Endodermal cell (in vitro differentiated cells): ENCODE measurements at regions not wholly inside any gene's neighbourhood (a gene's known extent, or its start where the extent isn't known, plus 50 kb on each side); places are given as distances from the start of the nearest gene placed in this dataset.

Experiments used
- DNase-seq: peaks from one replicate; pipeline ENCODE4 v3.0.0-alpha.2; 2017
- H3K27ac ChIP-seq: 2 replicates; pipeline ENCODE4 v1.5.1; 2013; ENCODE audit warnings: mild to moderate bottlenecking, low read depth, low read length, moderate library complexity
- H3K27me3 ChIP-seq: 2 replicates; pipeline ENCODE4 v1.6.1; 2013; ENCODE audit warnings: mild to moderate bottlenecking, low read length, moderate library complexity; ENCODE audit not compliant: insufficient read depth, control insufficient read depth, poor library complexity, severe bottlenecking
- H3K36me3 ChIP-seq: 2 replicates; pipeline ENCODE4 v1.7.0; 2013; ENCODE audit warnings: mild to moderate bottlenecking, low read length, moderate library complexity; ENCODE audit not compliant: control insufficient read depth, insufficient read depth
- H3K4me1 ChIP-seq: one replicate; pipeline ENCODE4 v1.7.0; 2013; ENCODE audit warnings: low read length; ENCODE audit not compliant: control insufficient read depth, insufficient read depth
- H3K4me3 ChIP-seq: 2 replicates; pipeline ENCODE4 v1.5.1; 2013; ENCODE audit warnings: mild to moderate bottlenecking, low read length, moderate library complexity
- H3K9ac ChIP-seq: 2 replicates; pipeline ENCODE4 v1.6.1; 2013; ENCODE audit warnings: mild to moderate bottlenecking, low read length, moderate library complexity; ENCODE audit not compliant: poor library complexity, severe bottlenecking; ENCODE audit errors: extremely low read depth
- H3K9me3 ChIP-seq: 2 replicates; pipeline ENCODE4 v1.6.1; 2013; ENCODE audit warnings: mild to moderate bottlenecking, low read length, moderate library complexity; ENCODE audit not compliant: control insufficient read depth
- H3K27ac Mint-ChIP-seq: 2 replicates; pipeline ENCODE4 v1.8.0; 2020; ENCODE audit warnings: mixed read lengths
- H3K27me3 Mint-ChIP-seq: 2 replicates; pipeline ENCODE4 v1.8.0; 2021; ENCODE audit warnings: mild to moderate bottlenecking, mixed read lengths; ENCODE audit not compliant: insufficient read depth
- H3K36me3 Mint-ChIP-seq: 2 replicates; pipeline ENCODE4 v1.8.0; 2020; ENCODE audit warnings: low read depth, mixed read lengths
- H3K4me1 Mint-ChIP-seq: 2 replicates; pipeline ENCODE4 v1.8.0; 2020; ENCODE audit warnings: mixed read lengths
- H3K4me3 Mint-ChIP-seq: 2 replicates; pipeline ENCODE4 v1.8.0; 2020; ENCODE audit warnings: mild to moderate bottlenecking, moderate library complexity, mixed read lengths
- H3K9me3 Mint-ChIP-seq: 2 replicates; pipeline ENCODE4 v1.8.0; 2020; ENCODE audit warnings: mild to moderate bottlenecking, mixed read lengths
- WGBS, 2 experiments: methylation state at CpG; one replicate each; pipeline versions ENCODE4 v1.1.5 to v1.1.7; 2013; ENCODE audit warnings: missing lambda C conversion rate in 2 of 2, mixed read lengths in 1 of 2; ENCODE audit not compliant: insufficient coverage in 1 of 2, insufficient read length in 1 of 2; 5-methylcytosine and 5-hydroxymethylcytosine counted together
- TF ChIP-seq, protein P1 (sequence below): fragments of 200-600 bp; sonication (generic); conservative IDR thresholded peaks from 2 replicates; pipeline ENCODE4 v1.5.0; 2021; ENCODE audit warnings: antibody characterized with exemption, mild to moderate bottlenecking

GRCh38 chr4:26163425-26164362, 157.1 kb upstream of the RBPJ start:
- Histone ChIP-seq H3K9ac (no peak overlapping the region), H3K4me3 (no peak overlapping the region), H3K36me3 (no peaks in the 10 kb centered on the region), H3K9me3 (no peaks in the 10 kb centered on the region), H3K27ac (no peak overlapping the region), H3K4me1 (no peaks in the 10 kb centered on the region), H3K27me3 (no peaks in the 10 kb centered on the region)
- no peaks in the 10 kb centered on the region for H3K36me3 Mint-ChIP-seq
- H3K4me3 Mint-ChIP-seq: no peak overlapping the region
- TF ChIP-seq, protein P1, sequence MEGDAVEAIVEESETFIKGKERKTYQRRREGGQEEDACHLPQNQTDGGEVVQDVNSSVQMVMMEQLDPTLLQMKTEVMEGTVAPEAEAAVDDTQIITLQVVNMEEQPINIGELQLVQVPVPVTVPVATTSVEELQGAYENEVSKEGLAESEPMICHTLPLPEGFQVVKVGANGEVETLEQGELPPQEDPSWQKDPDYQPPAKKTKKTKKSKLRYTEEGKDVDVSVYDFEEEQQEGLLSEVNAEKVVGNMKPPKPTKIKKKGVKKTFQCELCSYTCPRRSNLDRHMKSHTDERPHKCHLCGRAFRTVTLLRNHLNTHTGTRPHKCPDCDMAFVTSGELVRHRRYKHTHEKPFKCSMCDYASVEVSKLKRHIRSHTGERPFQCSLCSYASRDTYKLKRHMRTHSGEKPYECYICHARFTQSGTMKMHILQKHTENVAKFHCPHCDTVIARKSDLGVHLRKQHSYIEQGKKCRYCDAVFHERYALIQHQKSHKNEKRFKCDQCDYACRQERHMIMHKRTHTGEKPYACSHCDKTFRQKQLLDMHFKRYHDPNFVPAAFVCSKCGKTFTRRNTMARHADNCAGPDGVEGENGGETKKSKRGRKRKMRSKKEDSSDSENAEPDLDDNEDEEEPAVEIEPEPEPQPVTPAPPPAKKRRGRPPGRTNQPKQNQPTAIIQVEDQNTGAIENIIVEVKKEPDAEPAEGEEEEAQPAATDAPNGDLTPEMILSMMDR: no peak
- H3K9me3 Mint-ChIP-seq: no peaks in the 10 kb centered on the region
- WGBS, 2 experiments: 80 to 93% methylated on average over 4 to 9 of the region's 9 CpGs
- no peak for DNase-seq
- no peaks in the 10 kb centered on the region for H3K27me3 Mint-ChIP-seq
- peak overlapping the region; percentile 78 for H3K27ac Mint-ChIP-seq
- peaks cover 10% of the 10 kb centered on the region for H3K4me1 Mint-ChIP-seq

DNA sequence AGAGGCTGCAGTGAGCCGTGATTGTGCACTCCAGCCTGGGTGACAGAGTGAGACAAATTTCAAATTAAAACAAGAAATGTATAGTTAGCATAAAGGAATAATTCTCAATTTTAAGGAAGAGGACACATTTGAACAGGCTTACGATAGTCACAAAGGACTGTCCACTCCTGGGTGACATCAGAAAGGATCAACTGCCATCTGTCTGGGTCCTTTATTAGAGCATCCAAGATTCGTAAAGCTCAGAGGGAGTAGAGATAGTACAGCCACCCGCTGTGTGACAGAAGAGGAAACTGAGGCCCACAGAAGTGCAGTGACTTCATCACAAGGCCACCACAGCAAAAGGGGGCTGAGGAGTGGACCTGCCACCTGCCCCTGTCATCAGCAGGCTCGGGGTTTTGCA, 149.3 kb upstream of the RBPJ start:
- Histone ChIP-seq H3K27ac (peak overlapping the region; percentile 55), H3K36me3 (no peaks in the 10 kb centered on the region), H3K9ac (no peak overlapping the region), H3K9me3 (peaks cover 6% of the 10 kb centered on the region), H3K27me3 (no peaks in the 10 kb centered on the region), H3K4me3 (no peak overlapping the region), H3K4me1 (peaks cover 11% of the 10 kb centered on the region)
- Mint-ChIP-seq H3K4me3 (no peak overlapping the region), H3K27me3 (peaks cover 4% of the 10 kb centered on the region), H3K9me3 (peaks cover 19% of the 10 kb centered on the region), H3K4me1 (peaks cover 13% of the 10 kb centered on the region), H3K27ac (no peak overlapping the region), H3K36me3 (no peaks in the 10 kb centered on the region)
- 94 to 96% methylated on average over 3 to 5 of the region's 5 CpGs for WGBS, 2 experiments
- TF ChIP-seq, protein P1: no peak
- DNase-seq: no peak

GRCh38 chr4:26171941-26172340, 148.9 kb upstream of the RBPJ start:
- Histone ChIP-seq H3K9ac (no peak overlapping the region), H3K27me3 (no peaks in the 10 kb centered on the region), H3K27ac (peak overlapping the region; percentile 55), H3K4me1 (peaks cover 12% of the 10 kb centered on the region), H3K9me3 (peaks cover 6% of the 10 kb centered on the region), H3K4me3 (no peak overlapping the region), H3K36me3 (no peaks in the 10 kb centered on the region)
- Mint-ChIP-seq H3K4me1 (peaks cover 15% of the 10 kb centered on the region), H3K4me3 (no peak overlapping the region), H3K9me3 (peaks cover 19% of the 10 kb centered on the region), H3K27me3 (peaks cover 4% of the 10 kb centered on the region), H3K27ac (no peak overlapping the region), H3K36me3 (no peaks in the 10 kb centered on the region)
- WGBS, 2 experiments: 92 to 97% methylated on average over 5 to 9 of the region's 9 CpGs
- TF ChIP-seq, protein P1: no peak
- no peak for DNase-seq
